ENCODE measurements at regions not wholly inside any gene's neighbourhood (a gene's known extent, or its start where the extent isn't known, plus 50 kb on each side); places are given as distances from the start of the nearest gene placed in this dataset.

DNA sequence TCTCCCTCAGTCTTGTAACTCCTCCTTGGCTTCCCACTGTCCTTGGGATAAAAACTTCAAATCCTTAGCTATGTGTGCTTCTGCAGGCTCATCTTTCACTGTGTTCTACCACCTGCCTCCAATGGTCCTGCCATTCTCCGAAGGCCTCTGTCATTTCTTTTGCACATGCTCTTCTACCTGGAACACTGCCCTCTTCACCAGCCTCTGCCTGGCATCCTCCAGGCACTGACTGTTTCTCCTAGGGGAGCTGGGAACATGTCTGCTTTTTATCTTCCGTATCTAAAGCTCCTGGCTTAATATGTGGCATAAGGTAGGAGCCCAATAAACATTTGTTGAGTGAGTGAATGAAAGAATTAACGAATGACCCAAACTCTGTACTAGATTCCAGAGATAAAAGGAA, 603.3 kb upstream of the TMEM132C start:
- TF ChIP-seq POLR2A (IDR thresholded peaks at IDR 0.05) (no peak), POLR2AphosphoS5 (IDR thresholded peaks at IDR 0.05) (no peak)
- TF ChIP-seq, protein P1, sequence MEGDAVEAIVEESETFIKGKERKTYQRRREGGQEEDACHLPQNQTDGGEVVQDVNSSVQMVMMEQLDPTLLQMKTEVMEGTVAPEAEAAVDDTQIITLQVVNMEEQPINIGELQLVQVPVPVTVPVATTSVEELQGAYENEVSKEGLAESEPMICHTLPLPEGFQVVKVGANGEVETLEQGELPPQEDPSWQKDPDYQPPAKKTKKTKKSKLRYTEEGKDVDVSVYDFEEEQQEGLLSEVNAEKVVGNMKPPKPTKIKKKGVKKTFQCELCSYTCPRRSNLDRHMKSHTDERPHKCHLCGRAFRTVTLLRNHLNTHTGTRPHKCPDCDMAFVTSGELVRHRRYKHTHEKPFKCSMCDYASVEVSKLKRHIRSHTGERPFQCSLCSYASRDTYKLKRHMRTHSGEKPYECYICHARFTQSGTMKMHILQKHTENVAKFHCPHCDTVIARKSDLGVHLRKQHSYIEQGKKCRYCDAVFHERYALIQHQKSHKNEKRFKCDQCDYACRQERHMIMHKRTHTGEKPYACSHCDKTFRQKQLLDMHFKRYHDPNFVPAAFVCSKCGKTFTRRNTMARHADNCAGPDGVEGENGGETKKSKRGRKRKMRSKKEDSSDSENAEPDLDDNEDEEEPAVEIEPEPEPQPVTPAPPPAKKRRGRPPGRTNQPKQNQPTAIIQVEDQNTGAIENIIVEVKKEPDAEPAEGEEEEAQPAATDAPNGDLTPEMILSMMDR (IDR thresholded peaks at IDR 0.05), result no peak

All from prostate gland (tissue), 2 donors.